GM03348 (cell line): ENCODE measurements at regions not wholly inside any gene's neighbourhood (a gene's known extent, or its start where the extent isn't known, plus 50 kb on each side); places are given as distances from the start of the nearest gene placed in this dataset.
A peak's percentile ranks its signal among the peaks of the same experiment; 100 is the strongest.
"Not testable (repeated sequence)": the region's sequence is repeated elsewhere in the genome, so short reads cannot be mapped to it uniquely, and the experiment has no call there.

Experiments
- DNase-seq: peaks from one replicate; pipeline ENCODE4 v3.0.0; 2012; ENCODE audit warnings: low spot score

DNA sequence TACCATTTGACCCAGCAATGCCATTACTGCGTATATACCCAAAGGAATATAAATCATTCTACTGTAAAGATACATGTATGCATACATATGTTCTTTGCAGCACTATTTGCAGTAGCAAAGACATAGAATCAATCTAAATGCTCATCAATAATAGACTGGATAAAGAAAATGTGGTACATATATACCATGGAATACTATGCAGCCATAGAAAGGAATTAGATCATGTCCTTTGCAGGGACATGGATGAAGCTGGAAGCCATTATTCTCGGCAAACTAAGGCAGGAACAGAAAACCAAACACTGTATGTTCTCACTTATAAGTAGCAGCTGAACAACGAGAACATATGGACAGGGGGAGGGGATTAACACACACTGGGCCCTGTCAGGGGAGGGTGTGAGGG lies 54.8 kb upstream of the ZNF30 start:
- DNase-seq: not testable (repeated sequence)

DNA sequence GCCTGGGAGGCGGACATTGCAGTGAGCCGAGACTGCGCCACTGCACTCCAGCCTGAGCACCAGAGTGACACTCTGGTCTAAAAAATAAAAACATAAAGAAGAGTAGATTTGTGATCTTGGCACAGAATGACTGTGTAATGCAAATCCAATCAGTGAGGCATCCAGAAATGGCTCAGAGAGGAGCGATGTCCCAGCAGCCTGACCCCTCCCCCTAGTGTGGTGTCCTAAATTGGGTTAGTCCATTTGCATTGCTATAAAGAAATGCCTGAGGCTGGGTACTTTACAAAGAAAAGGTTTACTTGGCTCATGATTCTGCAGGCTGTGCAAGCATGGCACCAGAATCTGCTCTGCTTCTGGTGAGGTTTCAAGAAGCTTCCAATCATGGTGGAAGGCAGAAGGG lies 59.1 kb upstream of the ZNF30 start:
- no peak for DNase-seq

- DNase-seq: not testable (repeated sequence)
Observed at GRCh38 chr19:34865225-34865624, 61.5 kb upstream of the ZNF30 start.

GRCh38 chr19:34859823-34860736 lies 66.6 kb upstream of the ZNF30 start:
- not testable (repeated sequence) for DNase-seq

GRCh38 chr19:34859325-34859724 lies 67.4 kb upstream of the ZNF30 start:
- not testable (repeated sequence) for DNase-seq

DNA sequence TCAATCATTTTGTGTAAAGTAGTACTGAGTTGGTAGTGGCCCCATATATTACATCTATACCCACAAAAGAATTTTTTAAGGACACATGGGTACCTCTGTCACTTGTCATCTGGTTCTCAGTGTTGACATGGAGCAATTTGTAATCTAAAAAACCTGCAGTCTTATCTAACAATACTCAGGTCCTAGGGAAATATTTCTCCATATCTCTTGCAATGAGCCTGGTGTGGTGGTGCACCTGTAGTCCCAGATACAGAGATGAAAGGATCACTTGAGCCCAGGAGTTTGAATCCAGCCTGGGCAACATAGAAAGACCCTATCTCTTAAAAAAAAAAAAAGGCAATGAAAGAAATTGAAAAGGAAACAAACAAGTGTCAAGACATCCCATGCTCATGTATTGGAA lies 70.7 kb upstream of the ZNF30 start:
- DNase-seq: no peak

- no peak for DNase-seq
Observed at GRCh38 chr19:34853369-34853768, 73.3 kb upstream of the ZNF30 start.

DNA sequence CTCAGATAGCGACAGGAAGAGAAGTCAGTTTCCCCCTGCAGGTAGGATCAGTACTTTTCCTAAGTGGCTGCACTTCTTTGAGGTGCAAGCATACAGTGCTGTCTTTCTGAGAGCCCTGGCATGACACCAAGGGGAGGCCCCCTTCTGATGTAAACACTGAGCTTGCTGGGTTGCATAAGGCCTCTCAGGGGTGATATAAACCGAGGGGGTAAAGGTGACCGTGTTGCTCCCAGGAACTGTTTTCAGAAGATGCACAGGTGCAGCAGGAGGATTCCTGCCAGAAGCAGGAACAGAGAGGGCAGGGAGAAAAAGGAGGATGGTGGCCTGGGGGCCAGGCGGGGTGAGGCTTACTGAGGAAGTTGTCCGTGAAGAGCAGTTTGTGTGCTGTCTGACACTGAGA lies 74.0 kb upstream of the ZNF30 start:
- no peak for DNase-seq

DNA sequence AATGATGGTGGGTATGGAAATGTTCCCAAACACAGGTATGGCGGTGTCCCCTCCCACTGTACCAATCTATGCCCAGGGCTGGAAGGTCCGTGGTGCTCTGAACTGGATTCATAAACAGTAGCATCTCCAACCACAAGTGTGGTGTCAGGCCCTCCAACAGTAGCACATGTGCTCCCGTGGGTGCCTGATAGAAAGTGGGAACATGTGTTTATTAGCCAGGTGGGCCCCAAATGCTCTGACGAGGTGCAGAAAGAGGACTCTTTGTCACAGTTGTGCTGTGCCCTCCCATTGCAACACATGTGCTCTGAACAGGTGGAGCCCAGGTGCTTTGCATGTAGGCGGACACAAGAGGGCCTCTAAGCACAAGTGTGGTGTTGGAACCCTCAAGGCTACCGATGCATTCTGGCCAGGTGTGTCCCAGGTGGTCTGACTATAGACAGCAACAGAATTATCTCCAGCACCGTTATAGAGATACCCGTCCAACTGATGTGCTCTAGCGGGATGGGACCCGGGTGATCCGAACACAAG lies 75.4 kb upstream of the ZNF30 start:
- DNase-seq: no peak

DNA sequence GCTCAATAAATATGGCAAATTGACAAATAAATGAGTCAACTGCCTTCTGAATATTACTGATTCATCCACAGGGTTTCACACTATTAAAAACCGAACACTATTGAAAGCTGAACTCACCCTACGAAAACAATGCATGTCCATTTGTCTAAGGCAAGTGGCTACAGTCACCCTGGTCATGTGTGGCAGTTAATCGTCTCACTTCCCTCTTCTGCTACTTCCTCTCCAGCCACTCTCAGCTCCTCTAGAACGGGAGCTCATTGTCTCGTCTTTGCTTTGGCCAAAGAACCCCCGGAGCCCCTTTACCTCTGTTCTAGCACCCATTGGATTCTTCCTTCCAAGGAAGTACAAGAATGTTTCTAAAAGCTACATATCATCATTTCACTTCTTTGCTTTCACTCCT lies 74.4 kb upstream of the ZNF599 start:
- DNase-seq: no peak

DNA sequence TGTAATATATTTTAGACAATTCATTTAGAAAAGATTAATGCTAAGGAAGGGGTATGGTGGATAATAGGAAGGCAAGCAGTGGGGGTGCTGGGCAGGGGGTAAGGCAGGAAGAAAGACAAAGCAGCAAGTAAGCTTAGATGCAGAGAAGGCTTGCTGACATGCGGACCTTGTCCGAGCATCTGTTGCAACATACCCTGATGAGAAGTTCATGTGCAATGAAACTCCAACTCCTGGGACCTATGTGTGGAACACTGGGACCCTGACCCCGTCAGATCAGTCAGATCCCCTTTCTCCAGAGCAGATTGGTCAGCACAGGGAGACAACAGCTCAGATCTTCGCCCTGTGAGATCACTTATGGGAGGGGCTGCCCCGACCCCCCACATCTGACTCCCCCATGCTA lies 71.3 kb upstream of the ZNF599 start:
- no peak for DNase-seq

DNA sequence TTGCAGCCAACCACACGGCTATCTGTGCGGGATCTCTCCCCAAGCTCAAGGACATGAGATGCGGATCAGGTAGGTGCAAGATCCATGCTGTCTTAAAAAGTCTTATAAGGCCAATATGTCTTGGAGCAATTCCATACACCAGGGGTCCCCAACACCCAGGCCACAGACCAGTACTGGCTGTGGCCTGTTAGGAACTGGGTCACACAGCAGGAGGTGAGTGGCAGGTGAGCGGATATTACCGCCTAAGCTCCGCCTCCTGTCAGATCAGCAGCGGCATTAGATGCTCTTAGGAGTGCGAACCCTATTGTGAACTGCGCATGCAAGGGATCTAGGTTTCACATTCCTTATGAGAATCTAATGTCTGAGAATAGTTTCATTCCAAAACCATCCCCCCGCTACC lies 68.8 kb upstream of the ZNF599 start:
- no peak for DNase-seq

DNA sequence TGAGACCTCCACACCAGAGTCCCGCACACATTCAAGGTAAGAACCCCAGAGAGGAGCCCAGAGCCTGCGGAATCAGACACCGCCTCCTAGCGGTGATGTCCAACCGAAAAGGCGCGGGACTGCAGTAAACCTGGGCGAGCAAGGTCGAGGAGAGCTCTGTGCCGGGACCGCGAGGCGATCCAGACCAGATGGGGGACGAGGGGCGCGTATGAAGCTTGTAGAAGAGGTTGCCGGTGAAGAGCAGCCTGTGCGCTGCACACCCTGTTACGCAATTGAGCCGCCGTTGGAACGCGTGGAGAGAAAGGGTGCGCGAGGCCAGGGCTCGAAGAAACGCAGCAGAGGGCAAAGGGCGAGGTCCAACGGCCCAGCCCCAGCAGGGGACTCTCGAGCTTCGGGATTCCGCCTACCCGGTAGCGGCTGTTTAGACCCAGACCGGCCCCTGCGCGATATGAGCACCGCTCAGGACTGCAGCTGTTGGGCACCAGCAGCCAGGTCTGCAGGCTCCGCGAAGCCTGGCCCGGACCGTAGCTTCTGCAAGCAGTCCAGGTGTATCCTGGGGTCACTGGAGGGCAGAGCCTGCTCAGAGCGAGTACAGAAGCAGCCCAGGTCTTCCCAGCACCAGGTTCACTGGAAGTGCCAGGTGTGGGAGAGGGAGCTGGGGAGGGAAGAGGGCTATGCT lies 65.9 kb upstream of the ZNF599 start:
- DNase-seq: peak; percentile 32

GRCh38 chr19:34838248-34838647 lies 65.2 kb upstream of the ZNF599 start:
- DNase-seq: no peak

DNA sequence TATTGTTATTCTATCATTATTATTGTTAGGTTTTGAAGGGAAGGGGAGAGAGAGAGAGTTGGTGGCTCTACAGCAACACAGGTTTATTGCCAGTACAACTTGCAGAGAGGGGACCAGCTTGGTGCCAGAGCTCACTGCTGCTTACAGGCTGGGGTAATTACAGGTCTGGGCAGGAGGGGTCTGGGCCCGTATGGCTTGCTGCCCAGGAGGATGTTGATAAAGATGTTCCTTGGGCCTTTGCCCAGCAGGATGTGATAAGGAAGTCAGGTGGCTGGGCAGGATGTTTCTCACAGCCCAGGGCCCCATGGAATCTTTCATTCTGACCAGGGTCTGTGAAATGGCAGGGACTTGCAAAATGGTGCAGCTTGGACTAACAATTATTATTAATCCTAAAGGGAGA lies 64.2 kb upstream of the ZNF599 start:
- DNase-seq: no peak

DNA sequence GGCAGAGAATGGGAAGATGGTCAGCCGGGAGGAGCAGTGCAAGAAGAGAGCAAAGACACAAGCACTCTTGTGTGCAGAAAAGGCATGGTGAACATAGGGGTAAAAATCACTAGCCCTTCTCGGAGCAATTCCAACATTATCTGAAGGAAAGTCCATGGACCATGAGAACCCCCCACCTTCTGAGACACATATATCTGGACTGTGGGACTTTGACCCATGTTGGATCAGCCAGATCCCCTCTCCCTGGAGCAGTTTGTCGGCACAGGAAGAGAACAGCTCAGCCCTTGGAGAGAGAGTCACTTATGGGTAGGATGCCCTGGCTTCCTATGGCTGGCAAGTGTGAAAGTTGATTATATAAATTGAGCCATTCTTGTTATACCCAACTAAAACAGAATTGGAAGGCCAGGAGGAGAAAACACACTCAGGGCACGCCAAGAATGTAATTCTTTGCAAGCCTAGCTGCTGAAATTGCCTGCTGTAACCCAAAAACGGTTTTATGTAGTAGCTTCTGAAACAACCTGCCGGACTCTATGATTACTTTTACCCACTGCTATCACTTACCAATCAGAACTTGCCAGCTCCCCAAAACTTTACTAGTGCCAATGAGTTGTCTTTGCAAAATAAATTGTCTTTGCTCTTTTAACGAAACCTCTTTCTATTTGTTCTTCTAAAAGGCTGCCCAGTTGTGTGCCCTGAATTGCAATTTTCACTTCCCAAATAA lies 62.8 kb upstream of the ZNF599 start:
- DNase-seq: no peak

- no peak for DNase-seq
Observed at GRCh38 chr19:34834472-34835061, 61.6 kb upstream of the ZNF599 start.

DNA sequence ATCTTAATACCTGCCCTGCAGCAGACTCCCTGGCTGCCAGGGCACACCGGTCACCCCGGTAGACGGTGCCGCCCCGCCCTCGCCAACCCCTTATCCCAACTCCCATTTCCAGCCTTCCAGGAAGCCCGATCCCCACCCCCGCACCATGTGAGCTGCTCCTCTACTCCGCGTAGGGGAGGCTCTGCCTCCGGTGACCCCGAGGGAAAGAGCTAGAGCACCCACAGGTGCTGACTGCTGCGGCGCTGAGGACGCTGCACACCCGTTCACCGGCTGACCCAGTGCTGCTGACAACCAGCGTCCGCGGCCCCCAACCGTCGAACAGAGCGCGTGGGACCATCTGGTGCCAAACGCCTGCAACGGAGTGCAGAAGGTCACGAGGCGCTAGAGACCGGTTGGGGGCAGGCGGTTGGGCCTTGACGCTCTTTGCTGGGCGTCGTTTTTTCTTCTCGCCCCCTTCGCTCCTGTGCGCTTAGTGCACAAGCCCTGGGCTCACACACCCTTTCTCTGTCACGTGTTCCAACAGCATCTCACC lies 59.6 kb upstream of the ZNF599 start:
- DNase-seq: no peak

DNA sequence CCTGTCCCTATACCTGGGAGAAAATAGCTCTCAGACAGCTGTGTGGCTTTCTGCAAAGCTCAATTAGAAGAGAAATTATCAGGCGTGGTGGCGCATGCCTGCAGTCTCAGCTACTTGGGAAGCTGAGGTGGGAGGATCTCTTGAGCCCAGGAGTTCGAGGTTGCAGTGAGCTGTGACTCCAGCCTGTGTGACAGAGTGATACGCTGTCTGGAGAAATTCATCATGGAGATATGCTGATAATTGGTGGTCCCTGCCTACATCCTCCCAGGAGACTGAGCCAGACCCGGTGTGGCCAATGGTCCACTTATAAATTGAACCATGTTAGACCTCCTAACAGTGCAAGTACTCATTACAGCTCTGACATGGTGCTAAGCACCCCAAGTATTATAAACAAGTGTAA lies 58.7 kb upstream of the ZNF599 start:
- DNase-seq: no peak

- no peak for DNase-seq
Observed at GRCh38 chr19:34828156-34828555, 55.1 kb upstream of the ZNF599 start.

DNA sequence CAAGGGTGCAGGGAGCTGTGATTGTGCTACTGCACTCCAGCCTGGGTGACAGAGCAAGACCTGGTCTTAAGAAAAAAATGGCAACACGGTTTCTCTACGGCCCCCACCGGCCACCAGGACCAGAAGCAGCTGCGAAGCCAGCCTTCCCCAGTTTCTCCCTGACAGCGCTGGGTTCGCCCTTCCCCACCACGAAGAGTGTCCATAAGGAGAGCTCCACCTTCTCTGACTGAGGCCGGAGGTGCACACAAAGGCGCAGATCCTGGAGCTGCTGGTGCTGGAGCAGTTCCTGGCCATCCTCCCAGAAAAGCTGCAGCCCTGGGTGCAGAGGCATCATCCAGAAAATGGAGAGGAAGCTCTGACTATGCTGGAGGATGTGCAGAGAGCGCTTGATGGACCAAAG lies 52.2 kb upstream of the ZNF599 start:
- no peak for DNase-seq

- DNase-seq: no peak
Observed at GRCh38 chr19:34824686-34825085, 51.7 kb upstream of the ZNF599 start.
